ENCODE measurements at regions not wholly inside any gene's neighbourhood (a gene's known extent, or its start where the extent isn't known, plus 50 kb on each side); places are given as distances from the start of the nearest gene placed in this dataset.
"Not testable (repeated sequence)": the region's sequence is repeated elsewhere in the genome, so short reads cannot be mapped to it uniquely, and the experiment has no call there.

GRCh38 chr9:126063326-126063725 is 263.3 kb upstream of the MVB12B start:
- no peaks in the 10 kb centered on the region for H3K36me3 Mint-ChIP-seq
- ATAC-seq (ENCODE audit: low read depth) = no peak
- no peak overlapping the region for H3K4me3 Mint-ChIP-seq
- no peak overlapping the region for H3K27ac Mint-ChIP-seq
- peaks cover 4% of the 10 kb centered on the region for H3K9me3 Mint-ChIP-seq
- peaks cover 15% of the 10 kb centered on the region for H3K27me3 Mint-ChIP-seq
- peaks cover 4% of the 10 kb centered on the region for H3K4me1 Mint-ChIP-seq
- no peak for DNase-seq (ENCODE audit: low spot score in 2 of 2)

GRCh38 chr9:126066131-126066530 is 260.5 kb upstream of the MVB12B start:
- H3K27ac Mint-ChIP-seq = no peak overlapping the region
- H3K4me1 Mint-ChIP-seq = peaks cover 4% of the 10 kb centered on the region
- no peak overlapping the region for H3K4me3 Mint-ChIP-seq
- H3K36me3 Mint-ChIP-seq = no peaks in the 10 kb centered on the region
- peaks cover 4% of the 10 kb centered on the region for H3K9me3 Mint-ChIP-seq
- peaks cover 10% of the 10 kb centered on the region for H3K27me3 Mint-ChIP-seq
- ATAC-seq (ENCODE audit: low read depth) (no peak), DNase-seq (ENCODE audit: low spot score in 2 of 2) (no peak)

- peaks cover 17% of the 10 kb centered on the region for H3K27me3 Mint-ChIP-seq
- H3K4me3 Mint-ChIP-seq = no peak overlapping the region
Measured at GRCh38 chr9:126067031-126067734, 259.4 kb upstream of the MVB12B start.

GRCh38 chr9:126068534-126069230 is 257.9 kb upstream of the MVB12B start:
- DNase-seq (ENCODE audit: low spot score in 2 of 2) (no peak), ATAC-seq (ENCODE audit: low read depth) (no peak)
- Mint-ChIP-seq H3K27me3 (peaks cover 20% of the 10 kb centered on the region), H3K4me3 (no peak overlapping the region), H3K4me1 (peaks cover 4% of the 10 kb centered on the region), H3K36me3 (no peaks in the 10 kb centered on the region), H3K9me3 (peaks cover 5% of the 10 kb centered on the region), H3K27ac (no peak overlapping the region)

More at GRCh38 chr9:126067031-126067734, 259.4 kb upstream of the MVB12B start:
- ATAC-seq (ENCODE audit: low read depth) (no peak), DNase-seq (ENCODE audit: low spot score in 2 of 2) (no peak)
- H3K27ac Mint-ChIP-seq = no peak overlapping the region
- H3K9me3 Mint-ChIP-seq = peaks cover 4% of the 10 kb centered on the region
- peaks cover 4% of the 10 kb centered on the region for H3K4me1 Mint-ChIP-seq
- H3K36me3 Mint-ChIP-seq = no peaks in the 10 kb centered on the region

- H3K9me3 Mint-ChIP-seq = peaks cover 5% of the 10 kb centered on the region
- no peak for ATAC-seq (ENCODE audit: low read depth)
- no peak for DNase-seq (ENCODE audit: low spot score in 2 of 2)
- H3K27me3 Mint-ChIP-seq = peaks cover 20% of the 10 kb centered on the region
- no peak overlapping the region for H3K4me3 Mint-ChIP-seq
- peaks cover 4% of the 10 kb centered on the region for H3K4me1 Mint-ChIP-seq
- no peak overlapping the region for H3K27ac Mint-ChIP-seq
- H3K36me3 Mint-ChIP-seq = no peaks in the 10 kb centered on the region
Measured at GRCh38 chr9:126069400-126069955, 257.2 kb upstream of the MVB12B start.

- ATAC-seq (ENCODE audit: low read depth) (no peak), DNase-seq (ENCODE audit: low spot score in 2 of 2) (no peak)
- Mint-ChIP-seq H3K4me1 (peaks cover 4% of the 10 kb centered on the region), H3K36me3 (no peaks in the 10 kb centered on the region), H3K4me3 (no peak overlapping the region), H3K9me3 (peaks cover 5% of the 10 kb centered on the region), H3K27me3 (peaks cover 20% of the 10 kb centered on the region), H3K27ac (no peak overlapping the region)
Measured at GRCh38 chr9:126070058-126070655, 256.5 kb upstream of the MVB12B start.

- H3K4me3 Mint-ChIP-seq = no peak overlapping the region
- H3K27me3 Mint-ChIP-seq = peaks cover 20% of the 10 kb centered on the region
- H3K4me1 Mint-ChIP-seq = no peaks in the 10 kb centered on the region
- H3K36me3 Mint-ChIP-seq = no peaks in the 10 kb centered on the region
- no peak overlapping the region for H3K27ac Mint-ChIP-seq
- H3K9me3 Mint-ChIP-seq = peaks cover 3% of the 10 kb centered on the region
- ATAC-seq (ENCODE audit: low read depth) (no peak), DNase-seq (ENCODE audit: low spot score in 2 of 2) (no peak)
Measured at GRCh38 chr9:126071076-126071750, 255.4 kb upstream of the MVB12B start.

GRCh38 chr9:126077656-126078055 is 249.0 kb upstream of the MVB12B start:
- H3K4me3 Mint-ChIP-seq; H3K27ac Mint-ChIP-seq; H3K4me1 Mint-ChIP-seq; ATAC-seq (ENCODE audit: low read depth); H3K9me3 Mint-ChIP-seq; DNase-seq (ENCODE audit: low spot score in 2 of 2); H3K36me3 Mint-ChIP-seq: not testable (repeated sequence)
- H3K27me3 Mint-ChIP-seq = peaks cover 23% of the 10 kb centered on the region

- Mint-ChIP-seq H3K4me1 (peaks cover 5% of the 10 kb centered on the region), H3K27ac (no peak overlapping the region), H3K27me3 (peaks cover 34% of the 10 kb centered on the region), H3K9me3 (peaks cover 2% of the 10 kb centered on the region), H3K36me3 (no peaks in the 10 kb centered on the region), H3K4me3 (no peak overlapping the region)
- no peak for ATAC-seq (ENCODE audit: low read depth)
- DNase-seq (ENCODE audit: low spot score in 2 of 2) = no peak
Measured at GRCh38 chr9:126080641-126081040, 246.0 kb upstream of the MVB12B start.

GRCh38 chr9:126081746-126082145 is 244.9 kb upstream of the MVB12B start:
- H3K4me1 Mint-ChIP-seq = peaks cover 5% of the 10 kb centered on the region

GRCh38 chr9:126084008-126084407 is 242.6 kb upstream of the MVB12B start:
- no peaks in the 10 kb centered on the region for H3K36me3 Mint-ChIP-seq
- DNase-seq (ENCODE audit: low spot score in 2 of 2) (no peak), ATAC-seq (ENCODE audit: low read depth) (no peak)
- H3K4me3 Mint-ChIP-seq = no peak overlapping the region
- H3K9me3 Mint-ChIP-seq = peaks cover 2% of the 10 kb centered on the region
- no peak overlapping the region for H3K27ac Mint-ChIP-seq
- H3K27me3 Mint-ChIP-seq = peaks cover 22% of the 10 kb centered on the region
- peaks cover 5% of the 10 kb centered on the region for H3K4me1 Mint-ChIP-seq

More at GRCh38 chr9:126081746-126082145, 244.9 kb upstream of the MVB12B start:
- no peak overlapping the region for H3K27ac Mint-ChIP-seq
- peaks cover 29% of the 10 kb centered on the region for H3K27me3 Mint-ChIP-seq
- H3K9me3 Mint-ChIP-seq = peaks cover 2% of the 10 kb centered on the region
- no peak for DNase-seq (ENCODE audit: low spot score in 2 of 2)
- no peak overlapping the region for H3K4me3 Mint-ChIP-seq
- H3K36me3 Mint-ChIP-seq = no peaks in the 10 kb centered on the region
- no peak for ATAC-seq (ENCODE audit: low read depth)

- no peak overlapping the region for H3K27ac Mint-ChIP-seq
- H3K36me3 Mint-ChIP-seq = no peaks in the 10 kb centered on the region
- peaks cover 5% of the 10 kb centered on the region for H3K4me1 Mint-ChIP-seq
- no peak overlapping the region for H3K4me3 Mint-ChIP-seq
- peaks cover 2% of the 10 kb centered on the region for H3K9me3 Mint-ChIP-seq
- ATAC-seq (ENCODE audit: low read depth) (no peak), DNase-seq (ENCODE audit: low spot score in 2 of 2) (no peak)
- H3K27me3 Mint-ChIP-seq = peaks cover 18% of the 10 kb centered on the region
Measured at GRCh38 chr9:126084696-126085095, 241.9 kb upstream of the MVB12B start.

GRCh38 chr9:126085170-126085569 is 241.5 kb upstream of the MVB12B start:
- ATAC-seq (ENCODE audit: low read depth) (no peak), DNase-seq (ENCODE audit: low spot score in 2 of 2) (no peak)
- no peaks in the 10 kb centered on the region for H3K36me3 Mint-ChIP-seq
- H3K9me3 Mint-ChIP-seq = peaks cover 2% of the 10 kb centered on the region
- H3K27me3 Mint-ChIP-seq = peaks cover 17% of the 10 kb centered on the region
- H3K4me3 Mint-ChIP-seq = no peak overlapping the region
- H3K27ac Mint-ChIP-seq = no peak overlapping the region
- H3K4me1 Mint-ChIP-seq = peaks cover 5% of the 10 kb centered on the region

- H3K9me3 Mint-ChIP-seq = peaks cover 2% of the 10 kb centered on the region
- H3K36me3 Mint-ChIP-seq = no peaks in the 10 kb centered on the region
- H3K4me1 Mint-ChIP-seq = peaks cover 5% of the 10 kb centered on the region
- H3K4me3 Mint-ChIP-seq = no peak overlapping the region
- ATAC-seq (ENCODE audit: low read depth) (no peak), DNase-seq (ENCODE audit: low spot score in 2 of 2) (no peak)
- peaks cover 16% of the 10 kb centered on the region for H3K27me3 Mint-ChIP-seq
- H3K27ac Mint-ChIP-seq = no peak overlapping the region
Measured at GRCh38 chr9:126088336-126088735, 238.3 kb upstream of the MVB12B start.

All from memory B cell (primary cell).